SK-N-MC (cell line): ENCODE measurements at regions not wholly inside any gene's neighbourhood (a gene's known extent, or its start where the extent isn't known, plus 50 kb on each side); places are given as distances from the start of the nearest gene placed in this dataset.

Source experiments
- EZH2 ChIP-seq: fragments of 200-600 bp; sonication (generic); IDR thresholded peaks from one replicate; pipeline ENCODE4 v1.6.1; 2017; ENCODE audit warnings: antibody characterized with exemption
- POLR2AphosphoS5 ChIP-seq: IDR thresholded peaks from 2 replicates; pipeline ENCODE4 v1.6.1; 2012; ENCODE audit warnings: mild to moderate bottlenecking, low read depth, low read length, borderline replicate concordance

DNA sequence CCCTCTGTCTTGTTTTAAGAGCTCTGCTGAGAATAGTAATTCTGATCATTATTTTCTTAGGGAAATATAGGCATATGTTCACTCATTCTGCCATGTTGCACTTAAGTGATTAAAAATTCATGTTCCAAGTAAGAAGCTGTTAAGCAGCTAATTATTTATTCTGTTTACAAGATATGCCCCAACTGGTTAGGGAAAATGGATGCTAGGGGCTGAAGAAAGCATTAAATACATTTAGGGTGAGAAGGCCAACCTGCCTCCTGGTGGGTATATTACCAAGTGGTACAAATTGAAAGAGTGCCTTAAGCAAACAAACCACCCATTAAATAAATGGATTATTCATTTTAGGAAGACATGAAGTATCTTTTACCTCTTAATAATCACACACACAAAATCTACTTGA is 392.6 kb upstream of the EPHA5 start:
- TF ChIP-seq EZH2 (no peak), POLR2AphosphoS5 (no peak)
